Breast epithelium (tissue), 4 donors: ENCODE measurements at regions not wholly inside any gene's neighbourhood (a gene's known extent, or its start where the extent isn't known, plus 50 kb on each side); places are given as distances from the start of the nearest gene placed in this dataset.

Experiments
- DNase-seq, 2 donors: peaks; one replicate each; pipeline ENCODE4 v3.0.0-alpha.2; 2019; ENCODE audit warnings: low spot score in 2 of 2
- H3K27ac ChIP-seq, 2 donors: fragments of 200-600 bp; sonication (generic) in 1 of 2; one replicate each; pipeline ENCODE4 v1.5.1; 2016 to 2019; ENCODE audit warnings: mild to moderate bottlenecking in 1 of 2
- H3K27me3 ChIP-seq, 2 donors: fragments of 200-600 bp; sonication (generic) in 1 of 2; one replicate each; pipeline versions ENCODE4 v1.5.1 to v1.6.0; 2017 to 2019; ENCODE audit warnings: control low read depth in 1 of 2, mild to moderate bottlenecking in 1 of 2
- H3K36me3 ChIP-seq: fragments of 200-600 bp; one replicate; pipeline ENCODE4 v1.5.1; 2019
- H3K4me1 ChIP-seq, 2 donors: fragments of 200-600 bp; sonication (generic); one replicate each; pipeline ENCODE4 v1.5.1; 2016 to 2019; ENCODE audit warnings: control low read depth in 1 of 2
- H3K4me3 ChIP-seq, 3 donors: fragments of 200-600 bp; sonication (generic); 1 replicate in 2 of 3; 2 replicates in 1 of 3; pipeline ENCODE4 v1.5.1; 2016 to 2019; ENCODE audit warnings: mild to moderate bottlenecking in 3 of 3, moderate library complexity in 2 of 3
- H3K9me3 ChIP-seq, 2 donors: fragments of 200-600 bp; sonication (generic) in 1 of 2; one replicate each; pipeline ENCODE4 v1.5.1; 2016 to 2019; ENCODE audit warnings: control low read depth in 1 of 2
- POLR2A ChIP-seq: fragments of 450-650 bp; IDR thresholded peaks from one replicate; pipeline ENCODE4 v1.6.1; 2016; ENCODE audit warnings: antibody characterized with exemption, mild to moderate bottlenecking, moderate library complexity
- POLR2AphosphoS5 ChIP-seq, 3 donors: sonication (generic); formaldehyde crosslinking; IDR thresholded peaks; one replicate each; pipeline ENCODE4 v1.6.1; 2017; ENCODE audit warnings: antibody characterized with exemption in 3 of 3
- intact Hi-C: fragments of 100-400 bp; cut with DNase I; formaldehyde crosslinking; loops from one replicate; pipeline ENCODE4 v1.15.1; 2023; ENCODE audit warnings: low total_unique reads
- TF ChIP-seq, protein P1 (sequence below), 3 donors: fragments of 450-650 bp; IDR thresholded peaks; one replicate each; pipeline ENCODE4 v1.5.1; 2016 to 2017; ENCODE audit warnings: antibody characterized with exemption in 3 of 3, mild to moderate bottlenecking in 3 of 3, moderate library complexity in 3 of 3

DNA sequence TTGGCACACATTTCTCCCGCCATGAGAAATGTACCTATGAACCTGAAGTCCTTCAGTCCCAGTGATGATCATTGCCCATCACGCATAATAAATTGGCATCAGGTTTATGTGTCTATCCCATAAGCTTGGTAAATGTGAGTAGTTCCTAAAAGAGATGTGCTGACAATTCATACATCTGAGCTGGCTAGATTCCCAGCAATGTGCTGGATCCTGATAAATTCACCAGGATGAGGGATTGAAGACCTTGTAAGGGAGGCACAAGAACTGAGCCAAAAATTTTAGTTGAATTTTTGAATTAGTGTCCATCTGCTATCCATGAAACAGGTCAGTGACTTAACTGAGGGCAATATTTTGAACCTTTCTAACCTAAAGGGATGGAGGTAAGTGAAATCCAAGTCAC lies 267.9 kb upstream of the CITED2 start:
- Histone ChIP-seq H3K4me1 (no peaks in the 10 kb centered on the region), H3K27ac (no peak overlapping the region), H3K36me3 (no peaks in the 10 kb centered on the region), H3K9me3 (no peaks in the 10 kb centered on the region), H3K4me3 (no peak overlapping the region), H3K27me3 (no peaks in the 10 kb centered on the region)
- no peak for DNase-seq
- intact Hi-C loops = no loop called here
- TF ChIP-seq POLR2AphosphoS5 (IDR thresholded peaks at IDR 0.05) (no peak), POLR2A (no peak)
- TF ChIP-seq, protein P1, sequence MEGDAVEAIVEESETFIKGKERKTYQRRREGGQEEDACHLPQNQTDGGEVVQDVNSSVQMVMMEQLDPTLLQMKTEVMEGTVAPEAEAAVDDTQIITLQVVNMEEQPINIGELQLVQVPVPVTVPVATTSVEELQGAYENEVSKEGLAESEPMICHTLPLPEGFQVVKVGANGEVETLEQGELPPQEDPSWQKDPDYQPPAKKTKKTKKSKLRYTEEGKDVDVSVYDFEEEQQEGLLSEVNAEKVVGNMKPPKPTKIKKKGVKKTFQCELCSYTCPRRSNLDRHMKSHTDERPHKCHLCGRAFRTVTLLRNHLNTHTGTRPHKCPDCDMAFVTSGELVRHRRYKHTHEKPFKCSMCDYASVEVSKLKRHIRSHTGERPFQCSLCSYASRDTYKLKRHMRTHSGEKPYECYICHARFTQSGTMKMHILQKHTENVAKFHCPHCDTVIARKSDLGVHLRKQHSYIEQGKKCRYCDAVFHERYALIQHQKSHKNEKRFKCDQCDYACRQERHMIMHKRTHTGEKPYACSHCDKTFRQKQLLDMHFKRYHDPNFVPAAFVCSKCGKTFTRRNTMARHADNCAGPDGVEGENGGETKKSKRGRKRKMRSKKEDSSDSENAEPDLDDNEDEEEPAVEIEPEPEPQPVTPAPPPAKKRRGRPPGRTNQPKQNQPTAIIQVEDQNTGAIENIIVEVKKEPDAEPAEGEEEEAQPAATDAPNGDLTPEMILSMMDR (IDR thresholded peaks at IDR 0.05) = no peak

DNA sequence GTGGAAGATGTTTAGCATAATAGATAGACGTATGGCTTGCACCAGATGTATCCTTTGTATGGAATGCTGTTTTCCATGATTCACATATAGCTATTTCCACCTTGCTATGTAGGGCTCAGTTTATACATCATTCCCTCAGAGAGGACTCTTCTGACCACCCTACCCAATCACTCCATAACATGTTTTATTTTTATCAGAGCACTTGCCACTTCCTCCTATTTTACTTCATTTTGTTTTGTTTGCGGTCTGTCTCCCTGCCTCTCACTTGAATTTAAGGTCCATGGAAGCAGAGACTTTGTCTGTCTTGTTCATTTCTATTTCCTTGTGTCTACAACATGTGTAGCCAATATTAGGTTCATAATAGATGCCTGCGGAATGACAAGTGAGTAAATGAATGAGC lies 266.9 kb upstream of the CITED2 start:
- Histone ChIP-seq H3K27ac (no peak overlapping the region), H3K9me3 (no peaks in the 10 kb centered on the region), H3K4me1 (no peaks in the 10 kb centered on the region), H3K36me3 (no peaks in the 10 kb centered on the region), H3K27me3 (no peaks in the 10 kb centered on the region), H3K4me3 (no peak overlapping the region)
- no peak for DNase-seq
- TF ChIP-seq, protein P1 (IDR thresholded peaks at IDR 0.05) = no peak
- TF ChIP-seq POLR2A (no peak), POLR2AphosphoS5 (IDR thresholded peaks at IDR 0.05) (no peak)
- intact Hi-C loops = no loop called here

DNA sequence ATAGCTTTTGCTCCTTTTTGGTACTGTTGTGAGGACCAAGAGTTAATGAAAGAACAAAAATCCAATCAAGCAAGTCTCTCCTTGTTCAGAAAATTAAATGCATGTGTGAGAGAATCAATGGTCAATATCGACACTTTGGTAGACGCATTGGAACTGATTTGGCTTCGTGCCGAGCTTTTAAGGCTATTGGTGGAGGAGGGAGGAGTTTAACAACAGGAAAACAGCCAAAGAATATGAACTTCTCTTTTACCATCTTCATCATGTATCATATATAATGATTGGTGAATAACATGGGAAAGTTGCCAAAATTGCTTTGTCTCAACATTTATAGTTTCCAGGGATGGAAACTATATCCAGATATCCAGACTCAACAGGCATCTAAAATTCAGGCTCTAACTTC lies 266.5 kb upstream of the CITED2 start:
- Histone ChIP-seq H3K9me3 (no peaks in the 10 kb centered on the region), H3K4me1 (no peaks in the 10 kb centered on the region), H3K27me3 (no peaks in the 10 kb centered on the region), H3K36me3 (no peaks in the 10 kb centered on the region), H3K27ac (no peak overlapping the region), H3K4me3 (no peak overlapping the region)
- intact Hi-C loops = no loop called here
- TF ChIP-seq POLR2AphosphoS5 (IDR thresholded peaks at IDR 0.05) (no peak), POLR2A (no peak)
- TF ChIP-seq, protein P1 (IDR thresholded peaks at IDR 0.05) = no peak
- DNase-seq = no peak

DNA sequence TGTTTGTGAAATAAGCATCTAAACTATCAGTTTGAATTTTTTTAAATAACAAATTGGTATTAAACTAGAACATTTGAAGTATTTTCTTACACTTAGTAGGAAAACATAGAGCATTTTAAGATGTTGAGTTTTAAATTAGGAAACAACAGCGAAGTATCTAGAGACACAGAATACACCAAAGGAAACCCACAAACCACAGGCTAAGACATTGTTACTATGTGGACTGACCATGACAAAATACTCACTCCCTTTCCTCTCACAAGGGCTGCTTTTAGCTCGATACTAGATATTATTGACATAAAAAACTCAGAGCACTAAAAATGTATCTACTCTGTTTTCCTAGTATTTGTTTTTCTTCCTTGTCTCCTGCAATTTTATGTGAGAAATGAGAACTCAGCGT lies 266.0 kb upstream of the CITED2 start:
- H3K4me3 ChIP-seq = no peak overlapping the region
- no peak for TF ChIP-seq POLR2AphosphoS5 (IDR thresholded peaks at IDR 0.05)
- no peak overlapping the region for H3K27ac ChIP-seq
- no peaks in the 10 kb centered on the region for H3K36me3 ChIP-seq
- no peaks in the 10 kb centered on the region for H3K4me1 ChIP-seq
- intact Hi-C loops = no loop called here
- DNase-seq = no peak
- H3K27me3 ChIP-seq = no peaks in the 10 kb centered on the region
- H3K9me3 ChIP-seq = no peaks in the 10 kb centered on the region

DNA sequence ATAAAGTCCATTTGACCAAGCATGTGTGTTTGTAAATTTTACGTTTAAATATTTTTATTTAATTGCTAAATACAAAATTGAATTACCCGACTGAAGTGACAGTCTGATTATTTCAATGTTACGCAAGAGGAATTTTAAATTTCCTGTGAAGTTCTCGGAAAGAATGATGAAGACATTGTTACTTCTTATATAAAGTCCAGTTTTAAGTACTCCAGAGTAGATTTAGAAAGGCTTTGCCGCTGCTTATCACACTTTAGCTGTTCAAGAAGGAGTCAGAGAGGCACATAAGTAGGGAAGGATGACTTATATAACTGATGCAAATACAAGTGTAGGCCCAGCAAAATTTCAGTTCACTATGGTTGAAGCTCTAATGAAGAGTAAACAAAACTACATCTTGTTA lies 265.1 kb upstream of the CITED2 start:
- no peaks in the 10 kb centered on the region for H3K4me1 ChIP-seq
- no peaks in the 10 kb centered on the region for H3K27me3 ChIP-seq
- H3K36me3 ChIP-seq = no peaks in the 10 kb centered on the region
- intact Hi-C loops = no loop called here
- TF ChIP-seq, protein P1 (IDR thresholded peaks at IDR 0.05) = no peak
- TF ChIP-seq POLR2AphosphoS5 (IDR thresholded peaks at IDR 0.05) = no peak
- TF ChIP-seq POLR2A = no peak
- no peak overlapping the region for H3K4me3 ChIP-seq
- no peak for DNase-seq
- H3K9me3 ChIP-seq = no peaks in the 10 kb centered on the region
- no peak overlapping the region for H3K27ac ChIP-seq
